Neuronal stem cell (in vitro differentiated cells): ENCODE measurements at regions not wholly inside any gene's neighbourhood (a gene's known extent, or its start where the extent isn't known, plus 50 kb on each side); places are given as distances from the start of the nearest gene placed in this dataset.

Experiments used
- DNase-seq: peaks from one replicate; pipeline ENCODE4 v3.0.0-alpha.2; 2013; ENCODE audit warnings: low spot score
- H2AFZ ChIP-seq: one replicate; pipeline ENCODE4 v1.6.1; 2013; ENCODE audit warnings: mild to moderate bottlenecking, low read length, inconsistent platforms
- H2AK5ac ChIP-seq: 2 replicates; pipeline ENCODE4 v1.6.1; 2013; ENCODE audit warnings: low read depth, mild to moderate bottlenecking, inconsistent platforms, low read length, moderate library complexity, mixed read lengths
- H2BK120ac ChIP-seq: 2 replicates; pipeline ENCODE4 v1.6.1; 2013; ENCODE audit warnings: low read depth, mild to moderate bottlenecking, inconsistent platforms, low read length, moderate library complexity, mixed read lengths
- H2BK12ac ChIP-seq: one replicate; pipeline ENCODE4 v1.6.1; 2013; ENCODE audit warnings: low read length, inconsistent platforms
- H2BK15ac ChIP-seq: 2 replicates; pipeline ENCODE4 v1.6.1; 2013; ENCODE audit warnings: mild to moderate bottlenecking, low read length, inconsistent platforms, mixed read lengths
- H2BK5ac ChIP-seq: one replicate; pipeline ENCODE4 v1.6.1; 2013; ENCODE audit warnings: inconsistent platforms, mild to moderate bottlenecking, low read length, moderate library complexity
- H3K14ac ChIP-seq: one replicate; pipeline ENCODE4 v1.6.1; 2013; ENCODE audit warnings: low read length, inconsistent platforms
- H3K18ac ChIP-seq: 2 replicates; pipeline ENCODE4 v1.6.1; 2013; ENCODE audit warnings: low read length, inconsistent platforms
- H3K23ac ChIP-seq: 2 replicates; pipeline ENCODE4 v1.6.1; 2013; ENCODE audit warnings: low read depth, mild to moderate bottlenecking, mixed read lengths, low read length, inconsistent platforms; ENCODE audit not compliant: poor library complexity
- H3K27ac ChIP-seq: replicated peaks from 3 replicates; pipeline ENCODE4 v1.5.1; 2013; ENCODE audit warnings: low read length, inconsistent platforms
- H3K27me3 ChIP-seq, 3 experiments: 2 replicates each; pipeline ENCODE4 v1.6.1; 2013; ENCODE audit warnings: low read length in 3 of 3, mild to moderate bottlenecking in 2 of 3, inconsistent platforms in 1 of 3, low read depth in 1 of 3, mixed read lengths in 1 of 3, moderate library complexity in 1 of 3; ENCODE audit not compliant: control insufficient read depth in 3 of 3, insufficient read depth in 3 of 3
- H3K36me3 ChIP-seq, 2 donors: replicated peaks in 1 of 2; 2 replicates each; pipeline ENCODE4 v1.6.1; 2013; ENCODE audit warnings: low read length in 2 of 2; ENCODE audit not compliant: control insufficient read depth in 2 of 2, insufficient read depth in 2 of 2
- H3K4ac ChIP-seq: 2 replicates; pipeline ENCODE4 v1.6.1; 2013; ENCODE audit warnings: inconsistent platforms, mild to moderate bottlenecking, low read length, moderate library complexity
- H3K4me1 ChIP-seq, 2 donors: 1 replicate in 1 of 2; 2 replicates in 1 of 2; pipeline ENCODE4 v1.6.1; 2013; ENCODE audit warnings: low read length in 2 of 2, low read depth in 1 of 2; ENCODE audit not compliant: control insufficient read depth in 2 of 2, insufficient read depth in 1 of 2
- H3K4me2 ChIP-seq: one replicate; pipeline ENCODE4 v1.6.1; 2013; ENCODE audit warnings: mild to moderate bottlenecking, low read length, inconsistent platforms; ENCODE audit not compliant: insufficient read depth, poor library complexity, severe bottlenecking
- H3K4me3 ChIP-seq, 2 donors: 2 replicates each; pipeline ENCODE4 v1.5.1; 2013; ENCODE audit warnings: low read length in 2 of 2, mild to moderate bottlenecking in 2 of 2, inconsistent platforms in 1 of 2, moderate library complexity in 1 of 2
- H3K79me1 ChIP-seq: one replicate; pipeline ENCODE4 v1.6.1; 2013; ENCODE audit warnings: low read depth, mild to moderate bottlenecking, inconsistent platforms, low read length, moderate library complexity
- H3K9ac ChIP-seq: one replicate; pipeline ENCODE4 v1.6.1; 2013; ENCODE audit warnings: mild to moderate bottlenecking, low read depth, low read length, inconsistent platforms; ENCODE audit not compliant: poor library complexity
- H3K9me3 ChIP-seq, 2 donors: replicated peaks in 1 of 2; 2 replicates each; pipeline versions ENCODE3 to v1.6.1; 2013; ENCODE audit warnings: low read length in 2 of 2, mild to moderate bottlenecking in 2 of 2, inconsistent platforms in 1 of 2, low read depth in 1 of 2, mixed read lengths in 1 of 2, moderate library complexity in 1 of 2; ENCODE audit not compliant: control insufficient read depth in 2 of 2, insufficient read depth in 1 of 2
- H4K8ac ChIP-seq: one replicate; pipeline ENCODE4 v1.6.1; 2013; ENCODE audit warnings: low read depth, mild to moderate bottlenecking, inconsistent platforms, low read length, moderate library complexity
- H4K91ac ChIP-seq: one replicate; pipeline ENCODE4 v1.6.1; 2013; ENCODE audit warnings: low read length, low read depth, mild to moderate bottlenecking, inconsistent platforms; ENCODE audit not compliant: poor library complexity
- WGBS, 2 donors: extraction: QIAGEN DNeasy Blood & Tissue Kit; methylation state at CpG; one replicate each; pipeline ENCODE4 v1.1.7; 2013; ENCODE audit warnings: missing lambda C conversion rate in 2 of 2, mixed read lengths in 1 of 2; ENCODE audit not compliant: insufficient read length in 2 of 2, insufficient replicate concordance in 1 of 2; ENCODE audit errors: extremely low coverage in 2 of 2; 5-methylcytosine and 5-hydroxymethylcytosine counted together

GRCh38 chr5:98587166-98587565 lies 186.3 kb upstream of the RGMB start:
- Histone ChIP-seq H3K14ac (no peak overlapping the region), H2BK15ac (no peak overlapping the region), H3K4me2 (no peak overlapping the region), H3K27me3 (no peaks in the 10 kb centered on the region), H2AK5ac (no peak overlapping the region), H2AFZ (no peak overlapping the region), H3K4me3 (no peak overlapping the region), H3K18ac (no peak overlapping the region), H2BK12ac (no peak overlapping the region), H3K79me1 (no peaks in the 10 kb centered on the region), H3K4ac (no peak overlapping the region), H3K4me1 (peaks cover 1 to 2% of the 10 kb centered on the region in 2 donors), H4K8ac (no peak overlapping the region), H3K36me3 (no peaks in the 10 kb centered on the region), H4K91ac (no peak overlapping the region), H3K9me3 (peaks cover 2 to 7% of the 10 kb centered on the region in 2 donors), H3K23ac (no peak overlapping the region), H3K27ac (no peak overlapping the region), H3K9ac (no peak overlapping the region), H2BK5ac (no peak overlapping the region), H2BK120ac (no peak overlapping the region)
- WGBS, 2 donors: no CpG with 5 or more reads among the region's 5 CpGs
- DNase-seq: no peak

GRCh38 chr5:98588215-98588614 lies 185.2 kb upstream of the RGMB start:
- Histone ChIP-seq H2BK120ac (no peak overlapping the region), H3K27ac (no peak overlapping the region), H2AFZ (peak overlapping the region; percentile 6), H3K23ac (no peak overlapping the region), H3K4ac (no peak overlapping the region), H3K4me3 (no peak overlapping the region), H3K79me1 (no peaks in the 10 kb centered on the region), H3K9me3 (peaks cover 2 to 7% of the 10 kb centered on the region in 2 donors), H3K14ac (no peak overlapping the region), H2BK5ac (no peak overlapping the region), H4K8ac (no peak overlapping the region), H3K9ac (no peak overlapping the region), H4K91ac (no peak overlapping the region), H3K4me2 (no peak overlapping the region), H2AK5ac (no peak overlapping the region), H3K4me1 (peaks cover 1 to 2% of the 10 kb centered on the region in 2 donors), H3K27me3 (no peaks in the 10 kb centered on the region), H3K36me3 (no peaks in the 10 kb centered on the region), H3K18ac (no peak overlapping the region), H2BK15ac (no peak overlapping the region), H2BK12ac (no peak overlapping the region)
- no peak for DNase-seq
- WGBS, 2 donors: no CpG with 5 or more reads among the region's 3 CpGs

- H3K14ac ChIP-seq: no peak overlapping the region
- H2BK15ac ChIP-seq: no peak overlapping the region
- H2BK12ac ChIP-seq: no peak overlapping the region
- no peaks in the 10 kb centered on the region for H3K27me3 ChIP-seq
- H3K23ac ChIP-seq: no peak overlapping the region
- no peak overlapping the region for H2AK5ac ChIP-seq
- peaks cover 2 to 6% of the 10 kb centered on the region in 2 donors for H3K9me3 ChIP-seq
- WGBS, 2 donors: no CpG with 5 or more reads among the region's 4 CpGs
- H2BK5ac ChIP-seq: no peak overlapping the region
- no peak overlapping the region for H3K4ac ChIP-seq
- no peak overlapping the region for H4K91ac ChIP-seq
- no peak overlapping the region for H3K18ac ChIP-seq
- no peaks in the 10 kb centered on the region for H3K36me3 ChIP-seq
- H3K4me2 ChIP-seq: no peak overlapping the region
- no peak overlapping the region for H3K27ac ChIP-seq
- H2BK120ac ChIP-seq: no peak overlapping the region
- no peak overlapping the region for H3K9ac ChIP-seq
- no peak overlapping the region for H3K4me3 ChIP-seq
- no peak for DNase-seq
- no peaks in the 10 kb centered on the region for H3K4me1 ChIP-seq
- peak overlapping the region; percentile 48 for H2AFZ ChIP-seq
- no peaks in the 10 kb centered on the region for H3K79me1 ChIP-seq
- H4K8ac ChIP-seq: no peak overlapping the region
These were observed 180.0 kb upstream of the RGMB start for GRCh38 chr5:98593418-98593817.

- Histone ChIP-seq H3K36me3 (no peaks in the 10 kb centered on the region), H3K14ac (no peak overlapping the region), H3K79me1 (no peaks in the 10 kb centered on the region), H3K4me2 (no peak overlapping the region), H2BK5ac (no peak overlapping the region), H3K4me3 (no peak overlapping the region), H3K23ac (no peak overlapping the region), H2AK5ac (no peak overlapping the region), H3K27me3 (no peaks in the 10 kb centered on the region), H3K4ac (no peak overlapping the region), H3K4me1 (no peaks in the 10 kb centered on the region), H3K18ac (no peak overlapping the region), H2BK120ac (no peak overlapping the region), H4K91ac (no peak overlapping the region), H2BK12ac (no peak overlapping the region), H2BK15ac (no peak overlapping the region), H3K9ac (no peak overlapping the region), H4K8ac (no peak overlapping the region), H3K27ac (no peak overlapping the region), H2AFZ (no peak overlapping the region), H3K9me3 (peaks cover 2 to 13% of the 10 kb centered on the region in 2 donors)
- no CpG with 5 or more reads among the region's 4 CpGs for WGBS, 2 donors
- DNase-seq: no peak
These were observed 179.4 kb upstream of the RGMB start for GRCh38 chr5:98594098-98594497.
